Naive thymus-derived CD4-positive, alpha-beta T cell (primary cell): ENCODE measurements at regions not wholly inside any gene's neighbourhood (a gene's known extent, or its start where the extent isn't known, plus 50 kb on each side); places are given as distances from the start of the nearest gene placed in this dataset.
"Not testable (repeated sequence)": the region's sequence is repeated elsewhere in the genome, so short reads cannot be mapped to it uniquely, and the experiment has no call there.

Experiments
- ATAC-seq: fragments of 150-1000 bp; cut with Tn5 transposase; 2 replicates; pipeline ENCODE4 v1.10.0; 2021; ENCODE audit warnings: mild to moderate bottlenecking, moderate library complexity
- CTCF ChIA-PET: fragments of 350-600 bp; sonication (Branson Sonifier 250); formaldehyde crosslinking; loops from one replicate; lab custom pipeline; 2021; ENCODE audit warnings: antibody characterized with exemption; lab: Charles Lee
- POLR2A ChIA-PET: fragments of 350-600 bp; sonication (Branson Sonifier 250); formaldehyde crosslinking; loops from one replicate; lab custom pipeline; 2021; ENCODE audit warnings: antibody characterized with exemption, inconsistent platforms; lab: Charles Lee
- DNase-seq, 9 donors: peaks; one replicate each; pipeline versions ENCODE4 v3.0.0 to v3.0.0-alpha.2; 2020 to 2022; ENCODE audit warnings: mixed read lengths in 1 of 9
- H3K27ac ChIP-seq: one replicate; pipeline ENCODE4 v1.7.0; 2013; ENCODE audit warnings: mild to moderate bottlenecking, low read depth, low read length, moderate library complexity
- H3K27me3 ChIP-seq, 2 donors: one replicate each; pipeline ENCODE4 v1.7.0; 2013; ENCODE audit warnings: low read length in 2 of 2, mild to moderate bottlenecking in 2 of 2, moderate library complexity in 2 of 2; ENCODE audit not compliant: control insufficient read depth in 2 of 2, insufficient read depth in 2 of 2
- H3K36me3 ChIP-seq, 3 experiments: 1 replicate in 2 of 3; 2 replicates in 1 of 3; pipeline ENCODE4 v1.7.0; 2013; ENCODE audit warnings: low read length in 3 of 3, mild to moderate bottlenecking in 3 of 3, moderate library complexity in 1 of 3; ENCODE audit not compliant: insufficient read depth in 3 of 3, control insufficient read depth in 2 of 3
- H3K4me1 ChIP-seq, 2 donors: one replicate each; pipeline ENCODE4 v1.7.0; 2013; ENCODE audit warnings: low read length in 2 of 2, mild to moderate bottlenecking in 2 of 2, moderate library complexity in 1 of 2; ENCODE audit not compliant: control insufficient read depth in 2 of 2, insufficient read depth in 2 of 2
- H3K4me3 ChIP-seq: 2 replicates; pipeline ENCODE4 v1.7.0; 2013; ENCODE audit warnings: mild to moderate bottlenecking, low read length
- H3K9me3 ChIP-seq, 3 experiments: 1 replicate in 2 of 3; 2 replicates in 1 of 3; pipeline ENCODE4 v1.7.0; 2013; ENCODE audit warnings: low read length in 3 of 3; ENCODE audit not compliant: control insufficient read depth in 2 of 3
- H3K27ac Mint-ChIP-seq, 9 donors: one replicate each; pipeline ENCODE4 v1.8.0; 2020 to 2022; ENCODE audit warnings: mixed read lengths in 9 of 9, mild to moderate bottlenecking in 8 of 9, moderate library complexity in 5 of 9, inconsistent platforms in 2 of 9
- H3K27me3 Mint-ChIP-seq, 5 donors: one replicate each; pipeline ENCODE4 v1.8.0; 2021 to 2022; ENCODE audit warnings: mixed read lengths in 5 of 5, mild to moderate bottlenecking in 1 of 5
- H3K36me3 Mint-ChIP-seq, 5 donors: one replicate each; pipeline ENCODE4 v1.8.0; 2020 to 2022; ENCODE audit warnings: mixed read lengths in 5 of 5, mild to moderate bottlenecking in 3 of 5, inconsistent platforms in 1 of 5
- H3K4me1 Mint-ChIP-seq, 7 donors: one replicate each; pipeline ENCODE4 v1.8.0; 2020 to 2022; ENCODE audit warnings: mixed read lengths in 7 of 7, mild to moderate bottlenecking in 3 of 7, inconsistent platforms in 1 of 7
- H3K4me3 Mint-ChIP-seq, 10 donors: one replicate each; pipeline ENCODE4 v1.8.0; 2020 to 2022; ENCODE audit warnings: mild to moderate bottlenecking in 10 of 10, mixed read lengths in 10 of 10, moderate library complexity in 6 of 10, inconsistent platforms in 2 of 10
- H3K9me3 Mint-ChIP-seq, 11 donors: one replicate each; pipeline ENCODE4 v1.8.0; 2020 to 2022; ENCODE audit warnings: mixed read lengths in 11 of 11, mild to moderate bottlenecking in 4 of 11, inconsistent platforms in 1 of 11, moderate library complexity in 1 of 11
- intact Hi-C, 2 donors: fragments of 100-400 bp; cut with micrococcal nuclease; formaldehyde crosslinking; loops; one replicate each; pipeline ENCODE4 v1.15.1; 2023

- DNase-seq, H3K27ac ChIP-seq, H3K36me3 ChIP-seq, H3K36me3 Mint-ChIP-seq, intact Hi-C loops, H3K4me3 Mint-ChIP-seq, H3K27me3 Mint-ChIP-seq, H3K9me3 ChIP-seq, POLR2A ChIA-PET, H3K4me3 ChIP-seq, H3K27ac Mint-ChIP-seq, H3K27me3 ChIP-seq, H3K4me1 ChIP-seq, H3K4me1 Mint-ChIP-seq, CTCF ChIA-PET, ATAC-seq: not testable (repeated sequence)
- peaks cover 0 to 21% (median 10%) of the 10 kb centered on the region in 11 donors for H3K9me3 Mint-ChIP-seq
Observed at GRCh38 chr20:30524155-30524554, 733.3 kb upstream of the DEFB115 start.

GRCh38 chr20:30524761-30525160 lies 732.7 kb upstream of the DEFB115 start:
- H3K4me3 ChIP-seq, ATAC-seq, H3K27me3 ChIP-seq, H3K27ac Mint-ChIP-seq, POLR2A ChIA-PET, DNase-seq, H3K4me1 Mint-ChIP-seq, H3K9me3 ChIP-seq, H3K36me3 ChIP-seq, H3K4me1 ChIP-seq, intact Hi-C loops, H3K27me3 Mint-ChIP-seq, H3K27ac ChIP-seq, CTCF ChIA-PET, H3K36me3 Mint-ChIP-seq, H3K4me3 Mint-ChIP-seq: not testable (repeated sequence)
- H3K9me3 Mint-ChIP-seq: peaks cover 0 to 25% (median 12%) of the 10 kb centered on the region in 11 donors

GRCh38 chr20:30533653-30534052 lies 723.8 kb upstream of the DEFB115 start:
- intact Hi-C loops, H3K4me3 ChIP-seq, H3K36me3 ChIP-seq, H3K27me3 Mint-ChIP-seq, H3K27ac ChIP-seq, H3K4me1 ChIP-seq, H3K9me3 ChIP-seq, POLR2A ChIA-PET, H3K4me1 Mint-ChIP-seq, DNase-seq, ATAC-seq, CTCF ChIA-PET, H3K36me3 Mint-ChIP-seq, H3K27me3 ChIP-seq: not testable (repeated sequence)
- Mint-ChIP-seq H3K4me3 (peak overlapping the region in 1 of 10 donors; percentile 39), H3K27ac (peak overlapping the region in 1 of 9 donors; percentile 33), H3K9me3 (peaks cover 0 to 15% (median 8%) of the 10 kb centered on the region in 11 donors)

GRCh38 chr20:30537459-30537858 lies 720.0 kb upstream of the DEFB115 start:
- H3K4me3 ChIP-seq, H3K27ac Mint-ChIP-seq, H3K4me1 ChIP-seq, H3K36me3 ChIP-seq, intact Hi-C loops, POLR2A ChIA-PET, H3K27me3 ChIP-seq, H3K27ac ChIP-seq, H3K36me3 Mint-ChIP-seq, ATAC-seq, H3K4me3 Mint-ChIP-seq, H3K9me3 ChIP-seq, H3K4me1 Mint-ChIP-seq, H3K27me3 Mint-ChIP-seq, DNase-seq, CTCF ChIA-PET: not testable (repeated sequence)
- H3K9me3 Mint-ChIP-seq: peaks cover under 1 to 15% (median 6%) of the 10 kb centered on the region in 11 donors

GRCh38 chr20:30540330-30541069 lies 717.0 kb upstream of the DEFB115 start:
- H3K27me3 ChIP-seq, H3K36me3 Mint-ChIP-seq, POLR2A ChIA-PET: not testable (repeated sequence)

GRCh38 chr20:30551236-30551635 lies 706.2 kb upstream of the DEFB115 start:
- H3K27me3 Mint-ChIP-seq, intact Hi-C loops, H3K27ac Mint-ChIP-seq, H3K4me1 ChIP-seq, H3K27me3 ChIP-seq, POLR2A ChIA-PET, H3K36me3 Mint-ChIP-seq, H3K4me1 Mint-ChIP-seq, H3K36me3 ChIP-seq, H3K4me3 Mint-ChIP-seq, H3K9me3 ChIP-seq, ATAC-seq, H3K27ac ChIP-seq, CTCF ChIA-PET, H3K4me3 ChIP-seq, DNase-seq: not testable (repeated sequence)
- H3K9me3 Mint-ChIP-seq: peaks cover 4 to 47% (median 13%) of the 10 kb centered on the region in 11 donors

More at GRCh38 chr20:30540330-30541069, 717.0 kb upstream of the DEFB115 start:
- H3K36me3 ChIP-seq, ATAC-seq, H3K27me3 Mint-ChIP-seq, H3K4me1 Mint-ChIP-seq, intact Hi-C loops, H3K4me1 ChIP-seq, H3K9me3 ChIP-seq, H3K27ac Mint-ChIP-seq, H3K4me3 Mint-ChIP-seq, CTCF ChIA-PET, DNase-seq, H3K27ac ChIP-seq, H3K4me3 ChIP-seq: not testable (repeated sequence)
- H3K9me3 Mint-ChIP-seq: peaks cover 3 to 19% (median 9%) of the 10 kb centered on the region in 11 donors

GRCh38 chr20:30556797-30557196 lies 700.7 kb upstream of the DEFB115 start:
- H3K4me1 Mint-ChIP-seq, H3K4me3 ChIP-seq, H3K4me1 ChIP-seq, H3K27me3 ChIP-seq, DNase-seq, ATAC-seq, H3K36me3 ChIP-seq, H3K9me3 ChIP-seq, H3K27ac Mint-ChIP-seq, H3K27me3 Mint-ChIP-seq, CTCF ChIA-PET, H3K27ac ChIP-seq, H3K36me3 Mint-ChIP-seq, POLR2A ChIA-PET, intact Hi-C loops, H3K4me3 Mint-ChIP-seq: not testable (repeated sequence)
- peaks cover 0 to 16% (median 4%) of the 10 kb centered on the region in 11 donors for H3K9me3 Mint-ChIP-seq
